Subcutaneous abdominal adipose tissue (tissue), 5 donors: ENCODE measurements at regions not wholly inside any gene's neighbourhood (a gene's known extent, or its start where the extent isn't known, plus 50 kb on each side); places are given as distances from the start of the nearest gene placed in this dataset.
"Not testable (repeated sequence)": the region's sequence is repeated elsewhere in the genome, so short reads cannot be mapped to it uniquely, and the experiment has no call there.

Source experiments
- H3K27ac ChIP-seq: one replicate; pipeline ENCODE4 v1.7.0; 2013; ENCODE audit warnings: low read depth, mild to moderate bottlenecking, inconsistent platforms, low read length, moderate library complexity
- H3K27me3 ChIP-seq, 5 donors: one replicate each; pipeline ENCODE4 v1.7.0; 2013; ENCODE audit warnings: low read length in 5 of 5, inconsistent platforms in 1 of 5; ENCODE audit not compliant: control insufficient read depth in 5 of 5, insufficient read depth in 4 of 5
- H3K36me3 ChIP-seq, 5 donors: one replicate each; pipeline ENCODE4 v1.7.0; 2013; ENCODE audit warnings: low read length in 5 of 5; ENCODE audit not compliant: control insufficient read depth in 5 of 5, insufficient read depth in 5 of 5
- H3K4me1 ChIP-seq, 5 donors: one replicate each; pipeline ENCODE4 v1.7.0; 2013; ENCODE audit warnings: low read length in 5 of 5, mild to moderate bottlenecking in 3 of 5, moderate library complexity in 1 of 5; ENCODE audit not compliant: control insufficient read depth in 5 of 5, insufficient read depth in 5 of 5
- H3K4me3 ChIP-seq, 5 donors: one replicate each; pipeline ENCODE4 v1.7.0; 2013; ENCODE audit warnings: low read length in 5 of 5, low read depth in 1 of 5
- H3K9ac ChIP-seq, 5 donors: one replicate each; pipeline ENCODE4 v1.7.0; 2013; ENCODE audit warnings: low read length in 5 of 5, mild to moderate bottlenecking in 4 of 5, moderate library complexity in 3 of 5
- H3K9me3 ChIP-seq, 5 donors: one replicate each; pipeline ENCODE4 v1.7.0; 2013; ENCODE audit warnings: low read length in 5 of 5; ENCODE audit not compliant: control insufficient read depth in 5 of 5
- donor health status: healthy.
- donor health status: healthy.
- donor health status: healthy.
- donor health status: healthy.
- donor health status: healthy.

- no peaks in the 10 kb centered on the region for H3K27me3 ChIP-seq
- no peaks in the 10 kb centered on the region for H3K4me1 ChIP-seq
- H3K36me3 ChIP-seq: no peaks in the 10 kb centered on the region
- no peak overlapping the region for H3K27ac ChIP-seq
- H3K9me3 ChIP-seq: no peaks in the 10 kb centered on the region
- H3K4me3 ChIP-seq: no peak overlapping the region
- no peak overlapping the region for H3K9ac ChIP-seq
These were observed 611.0 kb downstream of the DOK5 start for GRCh38 chr20:55086421-55086820.

GRCh38 chr20:55079917-55080316 lies 604.5 kb downstream of the DOK5 start:
- H3K4me1 ChIP-seq: no peaks in the 10 kb centered on the region
- no peak overlapping the region for H3K4me3 ChIP-seq
- H3K9me3 ChIP-seq: no peaks in the 10 kb centered on the region
- no peak overlapping the region for H3K27ac ChIP-seq
- H3K27me3 ChIP-seq: no peaks in the 10 kb centered on the region
- H3K9ac ChIP-seq: no peak overlapping the region
- no peaks in the 10 kb centered on the region for H3K36me3 ChIP-seq

- H3K4me1 ChIP-seq, H3K9me3 ChIP-seq, H3K9ac ChIP-seq, H3K36me3 ChIP-seq, H3K27ac ChIP-seq, H3K4me3 ChIP-seq, H3K27me3 ChIP-seq: not testable (repeated sequence)
These were observed 599.0 kb downstream of the DOK5 start for GRCh38 chr20:55074266-55074840.

- peaks cover 0 to 4% (median 0%) of the 10 kb centered on the region in 5 donors for H3K9me3 ChIP-seq
These were observed 594.6 kb downstream of the DOK5 start for GRCh38 chr20:55070001-55070400.

GRCh38 chr20:55067158-55067825 lies 591.9 kb downstream of the DOK5 start:
- Histone ChIP-seq H3K4me1 (no peaks in the 10 kb centered on the region), H3K9ac (no peak overlapping the region), H3K27me3 (no peaks in the 10 kb centered on the region), H3K36me3 (no peaks in the 10 kb centered on the region), H3K9me3 (peaks cover 0 to 9% (median 6%) of the 10 kb centered on the region in 5 donors), H3K27ac (no peak overlapping the region), H3K4me3 (no peak overlapping the region)

More at GRCh38 chr20:55070001-55070400, 594.6 kb downstream of the DOK5 start:
- H3K4me1 ChIP-seq: no peaks in the 10 kb centered on the region
- no peak overlapping the region for H3K27ac ChIP-seq
- H3K9ac ChIP-seq: no peak overlapping the region
- H3K4me3 ChIP-seq: no peak overlapping the region
- no peaks in the 10 kb centered on the region for H3K27me3 ChIP-seq
- no peaks in the 10 kb centered on the region for H3K36me3 ChIP-seq

- Histone ChIP-seq H3K36me3 (no peaks in the 10 kb centered on the region), H3K9ac (no peak overlapping the region), H3K27ac (no peak overlapping the region), H3K9me3 (no peaks in the 10 kb centered on the region), H3K4me1 (peaks cover 0 to 2% (median 0%) of the 10 kb centered on the region in 5 donors), H3K27me3 (no peaks in the 10 kb centered on the region), H3K4me3 (no peak overlapping the region)
These were observed 583.5 kb downstream of the DOK5 start for GRCh38 chr20:55058938-55059337.

GRCh38 chr20:55057779-55058415 lies 582.5 kb downstream of the DOK5 start:
- Histone ChIP-seq H3K36me3 (no peaks in the 10 kb centered on the region), H3K27me3 (no peaks in the 10 kb centered on the region), H3K9me3 (no peaks in the 10 kb centered on the region), H3K9ac (no peak overlapping the region), H3K4me3 (no peak overlapping the region), H3K27ac (no peak overlapping the region), H3K4me1 (peaks cover 0 to 2% (median 0%) of the 10 kb centered on the region in 5 donors)

GRCh38 chr20:55054453-55054852 lies 579.1 kb downstream of the DOK5 start:
- Histone ChIP-seq H3K36me3 (no peaks in the 10 kb centered on the region), H3K27me3 (no peaks in the 10 kb centered on the region), H3K27ac (no peak overlapping the region), H3K4me1 (peaks cover 0 to 2% (median 0%) of the 10 kb centered on the region in 5 donors), H3K4me3 (no peak overlapping the region), H3K9ac (no peak overlapping the region), H3K9me3 (no peaks in the 10 kb centered on the region)

GRCh38 chr20:55053389-55053788 lies 578.0 kb downstream of the DOK5 start:
- Histone ChIP-seq H3K9ac (no peak overlapping the region), H3K36me3 (no peaks in the 10 kb centered on the region)

GRCh38 chr20:55052459-55052858 lies 577.1 kb downstream of the DOK5 start:
- no peak overlapping the region for H3K27ac ChIP-seq
- no peak overlapping the region for H3K4me3 ChIP-seq
- H3K27me3 ChIP-seq: no peaks in the 10 kb centered on the region
- H3K9ac ChIP-seq: no peak overlapping the region
- no peaks in the 10 kb centered on the region for H3K36me3 ChIP-seq
- H3K9me3 ChIP-seq: no peaks in the 10 kb centered on the region
- H3K4me1 ChIP-seq: no peaks in the 10 kb centered on the region

More at GRCh38 chr20:55053389-55053788, 578.0 kb downstream of the DOK5 start:
- Histone ChIP-seq H3K27me3 (no peaks in the 10 kb centered on the region), H3K27ac (no peak overlapping the region), H3K4me3 (no peak overlapping the region), H3K4me1 (peaks cover 0 to 2% (median 0%) of the 10 kb centered on the region in 5 donors), H3K9me3 (no peaks in the 10 kb centered on the region)
